HEK293 (cell line): ENCODE measurements at regions not wholly inside any gene's neighbourhood (a gene's known extent, or its start where the extent isn't known, plus 50 kb on each side); places are given as distances from the start of the nearest gene placed in this dataset.

Experiments used
- CTCF ChIA-PET: fragments of 350-600 bp; formaldehyde crosslinking; extraction: SDS; loops from one replicate; lab custom pipeline; 2021; ENCODE audit warnings: antibody characterized with exemption; lab: Yijun Ruan, JAX
- POLR2A ChIA-PET: fragments of 300-600 bp; formaldehyde crosslinking; extraction: SDS; loops from one replicate; lab custom pipeline; 2020; ENCODE audit warnings: antibody characterized with exemption, inconsistent platforms; lab: Yijun Ruan, JAX
- H3K27ac ChIP-seq: fragments of 200-500 bp; sonication (Bioruptor generic); 2 replicates; pipeline ENCODE4 v1.5.1; 2014; ENCODE audit warnings: low read depth, low read length, control low read depth, inconsistent platforms; ENCODE audit errors: extremely low read depth
- H3K36me3 ChIP-seq, 2 experiments: fragments of 200-500 bp in 1 of 2; sonication (Bioruptor generic) in 1 of 2; 1 replicate in 1 of 2; 2 replicates in 1 of 2; pipeline ENCODE4 v1.5.1; 2014 to 2017; ENCODE audit warnings: inconsistent platforms in 2 of 2, low read length in 2 of 2; ENCODE audit not compliant: control insufficient read depth in 2 of 2, insufficient read depth in 1 of 2
- H3K4me1 ChIP-seq: fragments of 200-500 bp; sonication (Bioruptor generic); 2 replicates; pipeline ENCODE4 v1.5.1; 2014; ENCODE audit warnings: mild to moderate bottlenecking, low read length, inconsistent platforms; ENCODE audit not compliant: control insufficient read depth, insufficient read depth
- H3K4me3 ChIP-seq: 2 replicates; pipeline ENCODE4 v1.5.1; 2011; ENCODE audit warnings: low read depth, mild to moderate bottlenecking, control low read depth, low read length, moderate library complexity
- H3K9me3 ChIP-seq: fragments of 200-500 bp; sonication (Bioruptor generic); 2 replicates; pipeline ENCODE4 v1.5.1; 2014; ENCODE audit warnings: low read depth, low read length, inconsistent platforms; ENCODE audit not compliant: control insufficient read depth, insufficient read depth
- MZF1 ChIP-seq: fragments of 450-650 bp; formaldehyde crosslinking; IDR thresholded peaks from 2 replicates; pipeline ENCODE4 v1.5.1; 2017; ENCODE audit warnings: missing biosample characterization, missing genetic modification characterization, borderline replicate concordance
- OVOL3 ChIP-seq: fragments of 450-650 bp; formaldehyde crosslinking; IDR thresholded peaks from 2 replicates; pipeline ENCODE4 v1.5.1; 2016; ENCODE audit warnings: missing biosample characterization, missing genetic modification characterization
- ZNF157 ChIP-seq: fragments of 450-650 bp; formaldehyde crosslinking; IDR thresholded peaks from 2 replicates; pipeline ENCODE4 v1.5.1; 2016; ENCODE audit warnings: missing biosample characterization, missing genetic modification characterization
- ZNF600 ChIP-seq: fragments of 450-650 bp; formaldehyde crosslinking; IDR thresholded peaks from 2 replicates; pipeline ENCODE4 v1.5.1; 2016; ENCODE audit warnings: missing biosample characterization, missing genetic modification characterization
- ZNF664 ChIP-seq: fragments of 450-650 bp; formaldehyde crosslinking; IDR thresholded peaks from 2 replicates; pipeline ENCODE4 v1.5.1; 2016; ENCODE audit warnings: missing biosample characterization, missing genetic modification characterization
- ZNF837 ChIP-seq: fragments of 450-650 bp; formaldehyde crosslinking; IDR thresholded peaks from 2 replicates; pipeline ENCODE4 v1.5.1; 2016; ENCODE audit warnings: missing biosample characterization, missing genetic modification characterization
- TF ChIP-seq, protein P1 (sequence below): fragments of 450-650 bp; formaldehyde crosslinking; IDR thresholded peaks from 2 replicates; pipeline ENCODE4 v1.5.1; 2017; ENCODE audit warnings: missing biosample characterization, mild to moderate bottlenecking, missing genetic modification characterization, moderate library complexity
- TF ChIP-seq, protein P2 (sequence below): fragments of 450-650 bp; formaldehyde crosslinking; IDR thresholded peaks from 2 replicates; pipeline ENCODE4 v1.5.1; 2016; ENCODE audit warnings: missing biosample characterization, missing genetic modification characterization
- TF ChIP-seq, protein P3 (sequence below): fragments of 450-650 bp; formaldehyde crosslinking; IDR thresholded peaks from 2 replicates; pipeline ENCODE4 v1.5.1; 2016; ENCODE audit warnings: missing biosample characterization, missing genetic modification characterization
- TF ChIP-seq, protein P4 (sequence below): fragments of 450-650 bp; formaldehyde crosslinking; IDR thresholded peaks from 2 replicates; pipeline ENCODE4 v1.5.1; 2016; ENCODE audit warnings: missing biosample characterization, missing genetic modification characterization
- TF ChIP-seq, protein P5 (sequence below): fragments of 450-650 bp; formaldehyde crosslinking; IDR thresholded peaks from 2 replicates; pipeline ENCODE4 v1.5.1; 2016; ENCODE audit warnings: missing biosample characterization, missing genetic modification characterization
- TF ChIP-seq, protein P6 (sequence below): fragments of 450-650 bp; formaldehyde crosslinking; IDR thresholded peaks from 2 replicates; pipeline ENCODE4 v1.5.1; 2017; ENCODE audit warnings: missing biosample characterization, missing genetic modification characterization
- TF ChIP-seq, protein P7 (sequence below): fragments of 450-650 bp; formaldehyde crosslinking; IDR thresholded peaks from 2 replicates; pipeline ENCODE4 v1.5.1; 2016; ENCODE audit warnings: missing biosample characterization, missing genetic modification characterization

DNA sequence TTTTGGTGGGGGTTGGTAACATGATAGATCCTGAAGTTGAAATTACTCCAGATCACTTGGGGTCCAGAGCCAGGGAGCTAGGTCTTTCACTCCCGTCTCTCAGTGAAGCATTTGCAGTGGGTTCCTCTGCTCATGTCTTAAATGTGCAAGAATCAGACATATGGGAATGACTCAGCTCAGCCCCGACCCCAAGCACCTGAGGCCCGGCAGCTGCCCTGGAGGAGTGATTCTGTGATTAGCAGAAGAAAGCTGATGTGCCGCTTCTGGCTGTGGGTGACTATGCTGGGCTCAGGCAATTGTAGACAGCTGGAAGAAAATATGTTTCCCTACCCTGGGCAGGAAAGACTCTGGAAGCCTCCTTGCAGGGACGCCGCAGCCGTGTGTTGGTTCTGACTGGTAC is 601.7 kb downstream of the NPHP4 start (continued):
- TF ChIP-seq, protein P1, sequence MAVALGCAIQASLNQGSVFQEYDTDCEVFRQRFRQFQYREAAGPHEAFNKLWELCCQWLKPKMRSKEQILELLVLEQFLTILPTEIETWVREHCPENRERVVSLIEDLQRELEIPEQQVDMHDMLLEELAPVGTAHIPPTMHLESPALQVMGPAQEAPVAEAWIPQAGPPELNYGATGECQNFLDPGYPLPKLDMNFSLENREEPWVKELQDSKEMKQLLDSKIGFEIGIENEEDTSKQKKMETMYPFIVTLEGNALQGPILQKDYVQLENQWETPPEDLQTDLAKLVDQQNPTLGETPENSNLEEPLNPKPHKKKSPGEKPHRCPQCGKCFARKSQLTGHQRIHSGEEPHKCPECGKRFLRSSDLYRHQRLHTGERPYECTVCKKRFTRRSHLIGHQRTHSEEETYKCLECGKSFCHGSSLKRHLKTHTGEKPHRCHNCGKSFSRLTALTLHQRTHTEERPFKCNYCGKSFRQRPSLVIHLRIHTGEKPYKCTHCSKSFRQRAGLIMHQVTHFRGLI (tag by site-specific recombination) = no peak
- TF ChIP-seq, protein P2, sequence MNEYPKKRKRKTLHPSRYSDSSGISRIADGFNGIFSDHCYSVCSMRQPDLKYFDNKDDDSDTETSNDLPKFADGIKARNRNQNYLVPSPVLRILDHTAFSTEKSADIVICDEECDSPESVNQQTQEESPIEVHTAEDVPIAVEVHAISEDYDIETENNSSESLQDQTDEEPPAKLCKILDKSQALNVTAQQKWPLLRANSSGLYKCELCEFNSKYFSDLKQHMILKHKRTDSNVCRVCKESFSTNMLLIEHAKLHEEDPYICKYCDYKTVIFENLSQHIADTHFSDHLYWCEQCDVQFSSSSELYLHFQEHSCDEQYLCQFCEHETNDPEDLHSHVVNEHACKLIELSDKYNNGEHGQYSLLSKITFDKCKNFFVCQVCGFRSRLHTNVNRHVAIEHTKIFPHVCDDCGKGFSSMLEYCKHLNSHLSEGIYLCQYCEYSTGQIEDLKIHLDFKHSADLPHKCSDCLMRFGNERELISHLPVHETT (tag by site-specific recombination) = no peak
- TF ChIP-seq OVOL3 (tag by site-specific recombination) = no peak
- TF ChIP-seq, protein P3, sequence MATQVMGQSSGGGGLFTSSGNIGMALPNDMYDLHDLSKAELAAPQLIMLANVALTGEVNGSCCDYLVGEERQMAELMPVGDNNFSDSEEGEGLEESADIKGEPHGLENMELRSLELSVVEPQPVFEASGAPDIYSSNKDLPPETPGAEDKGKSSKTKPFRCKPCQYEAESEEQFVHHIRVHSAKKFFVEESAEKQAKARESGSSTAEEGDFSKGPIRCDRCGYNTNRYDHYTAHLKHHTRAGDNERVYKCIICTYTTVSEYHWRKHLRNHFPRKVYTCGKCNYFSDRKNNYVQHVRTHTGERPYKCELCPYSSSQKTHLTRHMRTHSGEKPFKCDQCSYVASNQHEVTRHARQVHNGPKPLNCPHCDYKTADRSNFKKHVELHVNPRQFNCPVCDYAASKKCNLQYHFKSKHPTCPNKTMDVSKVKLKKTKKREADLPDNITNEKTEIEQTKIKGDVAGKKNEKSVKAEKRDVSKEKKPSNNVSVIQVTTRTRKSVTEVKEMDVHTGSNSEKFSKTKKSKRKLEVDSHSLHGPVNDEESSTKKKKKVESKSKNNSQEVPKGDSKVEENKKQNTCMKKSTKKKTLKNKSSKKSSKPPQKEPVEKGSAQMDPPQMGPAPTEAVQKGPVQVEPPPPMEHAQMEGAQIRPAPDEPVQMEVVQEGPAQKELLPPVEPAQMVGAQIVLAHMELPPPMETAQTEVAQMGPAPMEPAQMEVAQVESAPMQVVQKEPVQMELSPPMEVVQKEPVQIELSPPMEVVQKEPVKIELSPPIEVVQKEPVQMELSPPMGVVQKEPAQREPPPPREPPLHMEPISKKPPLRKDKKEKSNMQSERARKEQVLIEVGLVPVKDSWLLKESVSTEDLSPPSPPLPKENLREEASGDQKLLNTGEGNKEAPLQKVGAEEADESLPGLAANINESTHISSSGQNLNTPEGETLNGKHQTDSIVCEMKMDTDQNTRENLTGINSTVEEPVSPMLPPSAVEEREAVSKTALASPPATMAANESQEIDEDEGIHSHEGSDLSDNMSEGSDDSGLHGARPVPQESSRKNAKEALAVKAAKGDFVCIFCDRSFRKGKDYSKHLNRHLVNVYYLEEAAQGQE (tag by site-specific recombination) = no peak
- TF ChIP-seq, protein P4, sequence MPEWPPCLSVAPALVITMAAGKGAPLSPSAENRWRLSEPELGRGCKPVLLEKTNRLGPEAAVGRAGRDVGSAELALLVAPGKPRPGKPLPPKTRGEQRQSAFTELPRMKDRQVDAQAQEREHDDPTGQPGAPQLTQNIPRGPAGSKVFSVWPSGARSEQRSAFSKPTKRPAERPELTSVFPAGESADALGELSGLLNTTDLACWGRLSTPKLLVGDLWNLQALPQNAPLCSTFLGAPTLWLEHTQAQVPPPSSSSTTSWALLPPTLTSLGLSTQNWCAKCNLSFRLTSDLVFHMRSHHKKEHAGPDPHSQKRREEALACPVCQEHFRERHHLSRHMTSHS = no peak
- no peak for TF ChIP-seq ZNF837 (tag by site-specific recombination)
- TF ChIP-seq, protein P5, sequence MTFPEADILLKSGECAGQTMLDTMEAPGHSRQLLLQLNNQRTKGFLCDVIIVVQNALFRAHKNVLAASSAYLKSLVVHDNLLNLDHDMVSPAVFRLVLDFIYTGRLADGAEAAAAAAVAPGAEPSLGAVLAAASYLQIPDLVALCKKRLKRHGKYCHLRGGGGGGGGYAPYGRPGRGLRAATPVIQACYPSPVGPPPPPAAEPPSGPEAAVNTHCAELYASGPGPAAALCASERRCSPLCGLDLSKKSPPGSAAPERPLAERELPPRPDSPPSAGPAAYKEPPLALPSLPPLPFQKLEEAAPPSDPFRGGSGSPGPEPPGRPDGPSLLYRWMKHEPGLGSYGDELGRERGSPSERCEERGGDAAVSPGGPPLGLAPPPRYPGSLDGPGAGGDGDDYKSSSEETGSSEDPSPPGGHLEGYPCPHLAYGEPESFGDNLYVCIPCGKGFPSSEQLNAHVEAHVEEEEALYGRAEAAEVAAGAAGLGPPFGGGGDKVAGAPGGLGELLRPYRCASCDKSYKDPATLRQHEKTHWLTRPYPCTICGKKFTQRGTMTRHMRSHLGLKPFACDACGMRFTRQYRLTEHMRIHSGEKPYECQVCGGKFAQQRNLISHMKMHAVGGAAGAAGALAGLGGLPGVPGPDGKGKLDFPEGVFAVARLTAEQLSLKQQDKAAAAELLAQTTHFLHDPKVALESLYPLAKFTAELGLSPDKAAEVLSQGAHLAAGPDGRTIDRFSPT (tag by site-specific recombination) = no peak
- TF ChIP-seq, protein P6, sequence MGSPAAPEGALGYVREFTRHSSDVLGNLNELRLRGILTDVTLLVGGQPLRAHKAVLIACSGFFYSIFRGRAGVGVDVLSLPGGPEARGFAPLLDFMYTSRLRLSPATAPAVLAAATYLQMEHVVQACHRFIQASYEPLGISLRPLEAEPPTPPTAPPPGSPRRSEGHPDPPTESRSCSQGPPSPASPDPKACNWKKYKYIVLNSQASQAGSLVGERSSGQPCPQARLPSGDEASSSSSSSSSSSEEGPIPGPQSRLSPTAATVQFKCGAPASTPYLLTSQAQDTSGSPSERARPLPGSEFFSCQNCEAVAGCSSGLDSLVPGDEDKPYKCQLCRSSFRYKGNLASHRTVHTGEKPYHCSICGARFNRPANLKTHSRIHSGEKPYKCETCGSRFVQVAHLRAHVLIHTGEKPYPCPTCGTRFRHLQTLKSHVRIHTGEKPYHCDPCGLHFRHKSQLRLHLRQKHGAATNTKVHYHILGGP (tag by site-specific recombination) = no peak
- no peak for TF ChIP-seq ZNF157 (tag by site-specific recombination)
- TF ChIP-seq, protein P7, sequence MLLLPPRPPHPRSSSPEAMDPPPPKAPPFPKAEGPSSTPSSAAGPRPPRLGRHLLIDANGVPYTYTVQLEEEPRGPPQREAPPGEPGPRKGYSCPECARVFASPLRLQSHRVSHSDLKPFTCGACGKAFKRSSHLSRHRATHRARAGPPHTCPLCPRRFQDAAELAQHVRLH = no peak
- no peak for TF ChIP-seq ZNF664 (tag by site-specific recombination)
- no peak for TF ChIP-seq ZNF600

DNA sequence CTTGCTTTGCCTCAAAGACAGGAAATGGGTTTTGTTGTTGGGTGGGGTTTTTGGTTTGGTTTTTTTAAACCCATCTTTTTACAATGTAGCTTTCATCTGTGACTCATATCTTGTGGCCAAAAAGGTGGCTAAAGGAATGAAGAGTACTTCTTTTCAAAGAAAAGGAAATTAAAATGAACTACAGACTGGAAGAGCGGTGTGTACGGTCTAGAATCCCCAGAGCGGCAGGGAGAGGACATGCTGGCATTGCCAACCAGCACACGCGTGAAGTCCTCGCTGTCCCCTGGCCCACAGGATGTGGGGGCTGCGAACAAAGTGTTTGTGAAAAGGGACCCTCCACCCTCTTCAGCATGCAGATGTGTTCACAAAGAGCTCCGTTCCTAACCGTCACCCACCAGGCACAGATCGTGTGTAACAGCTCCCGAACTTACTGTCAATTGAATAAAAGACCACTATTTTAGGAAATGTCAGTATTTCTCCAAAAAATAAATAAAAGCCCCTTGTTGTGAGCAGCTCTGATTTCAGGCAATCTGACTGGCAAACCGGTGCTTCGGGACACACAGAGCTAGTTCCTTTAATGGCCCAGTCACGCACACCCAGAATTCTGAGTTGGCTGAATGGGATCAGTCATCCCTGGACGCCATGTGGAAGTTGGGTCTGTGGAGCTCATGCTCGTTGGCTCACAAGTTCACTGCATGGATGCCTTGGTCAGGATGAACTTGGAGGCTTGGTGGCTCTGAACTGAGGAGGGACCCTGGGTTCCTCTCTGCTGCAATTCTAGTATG is 602.9 kb downstream of the NPHP4 start:
- Histone ChIP-seq H3K27ac (no peak overlapping the region), H3K9me3 (no peaks in the 10 kb centered on the region), H3K4me1 (no peaks in the 10 kb centered on the region), H3K36me3 (no peaks in the 10 kb centered on the region), H3K4me3 (no peak overlapping the region)
- ChIA-PET POLR2A (no interaction called here), CTCF (no interaction called here)
- TF ChIP-seq MZF1 = no peak
